ENCODE measurements at regions not wholly inside any gene's neighbourhood (a gene's known extent, or its start where the extent isn't known, plus 50 kb on each side); places are given as distances from the start of the nearest gene placed in this dataset.

GRCh38 chr14:76687611-76688382, 73.5 kb upstream of the VASH1 start:
- no peaks in the 10 kb centered on the region for H3K27me3 ChIP-seq
- H3K27ac ChIP-seq, result no peak overlapping the region
- no peaks in the 10 kb centered on the region for H3K4me1 ChIP-seq (ENCODE audit: insufficient read depth)
- 59 to 69% (median 61%) methylated on average over 7 of the region's 7 CpGs for WGBS, 3 donors
- DNase-seq, result no peak
- H3K36me3 ChIP-seq, result no peaks in the 10 kb centered on the region
- no peak overlapping the region for H3K4me3 ChIP-seq
- intact Hi-C loops (cut with DNase I), result no loop called here
- no peaks in the 10 kb centered on the region for H3K9me3 ChIP-seq
- TF ChIP-seq EP300 (IDR thresholded peaks at IDR 0.05) (no peak), POLR2A (IDR thresholded peaks at IDR 0.05) (no peak), CTCF (IDR thresholded peaks at IDR 0.05) (no peak)

GRCh38 chr14:76688383-76688671, 72.9 kb upstream of the VASH1 start:
- intact Hi-C loops (cut with DNase I), result no loop called here

GRCh38 chr14:76690502-76691105, 70.7 kb upstream of the VASH1 start:
- Histone ChIP-seq H3K9me3 (no peaks in the 10 kb centered on the region), H3K4me3 (no peak overlapping the region), H3K27me3 (no peaks in the 10 kb centered on the region), H3K36me3 (no peaks in the 10 kb centered on the region), H3K27ac (no peak overlapping the region), H3K4me1 (ENCODE audit: insufficient read depth) (no peaks in the 10 kb centered on the region)
- WGBS, 3 donors, result 81 to 88% (median 85%) methylated on average over 11 of the region's 11 CpGs
- TF ChIP-seq EP300 (IDR thresholded peaks at IDR 0.05) (no peak), CTCF (IDR thresholded peaks at IDR 0.05) (no peak), POLR2A (IDR thresholded peaks at IDR 0.05) (no peak)
- DNase-seq, result no peak
- intact Hi-C loops (cut with DNase I), result no loop called here

More at GRCh38 chr14:76688383-76688671, 72.9 kb upstream of the VASH1 start:
- Histone ChIP-seq H3K27me3 (no peaks in the 10 kb centered on the region), H3K4me1 (ENCODE audit: insufficient read depth) (no peaks in the 10 kb centered on the region), H3K27ac (no peak overlapping the region), H3K9me3 (no peaks in the 10 kb centered on the region), H3K36me3 (no peaks in the 10 kb centered on the region), H3K4me3 (no peak overlapping the region)
- 89 to 90% (median 90%) methylated on average over 2 of the region's 2 CpGs for WGBS, 3 donors
- TF ChIP-seq EP300 (IDR thresholded peaks at IDR 0.05) (no peak), CTCF (IDR thresholded peaks at IDR 0.05) (no peak), POLR2A (IDR thresholded peaks at IDR 0.05) (no peak)
- no peak for DNase-seq

- no peaks in the 10 kb centered on the region for H3K9me3 ChIP-seq
- intact Hi-C loops (cut with DNase I), result no loop called here
- no peak overlapping the region for H3K27ac ChIP-seq
- no peaks in the 10 kb centered on the region for H3K27me3 ChIP-seq
- WGBS, 3 donors, result 69 to 86% (median 73%) methylated on average over 10 of the region's 10 CpGs
- H3K36me3 ChIP-seq, result no peaks in the 10 kb centered on the region
- H3K4me1 ChIP-seq (ENCODE audit: insufficient read depth), result no peaks in the 10 kb centered on the region
- H3K4me3 ChIP-seq, result no peak overlapping the region
- DNase-seq, result no peak
- TF ChIP-seq EP300 (IDR thresholded peaks at IDR 0.05), result no peak
- TF ChIP-seq POLR2A (IDR thresholded peaks at IDR 0.05), result no peak
- no peak for TF ChIP-seq CTCF (IDR thresholded peaks at IDR 0.05)
Measured at GRCh38 chr14:76694106-76694505, 67.2 kb upstream of the VASH1 start.

All from ovary (tissue), 7 donors.